NB4 (cell line): ENCODE measurements at regions not wholly inside any gene's neighbourhood (a gene's known extent, or its start where the extent isn't known, plus 50 kb on each side); places are given as distances from the start of the nearest gene placed in this dataset.
"Not testable (repeated sequence)": the region's sequence is repeated elsewhere in the genome, so short reads cannot be mapped to it uniquely, and the experiment has no call there.

Experiments
- DNase-seq: peaks from one replicate; pipeline ENCODE4 v3.0.0; 2010; ENCODE audit warnings: low read depth
- H3K4me3 ChIP-seq: one replicate; pipeline ENCODE4 v1.5.1; 2011; ENCODE audit warnings: mild to moderate bottlenecking, low read depth, low read length, moderate library complexity
- MYC ChIP-seq: IDR thresholded peaks from 2 replicates; pipeline ENCODE4 v1.6.1; 2011; ENCODE audit warnings: low read depth, low read length
- POLR2A ChIP-seq: IDR thresholded peaks from 2 replicates; pipeline ENCODE4 v1.6.1; 2011; ENCODE audit warnings: mild to moderate bottlenecking; ENCODE audit not compliant: insufficient read length; ENCODE audit errors: extremely low read depth
- TF ChIP-seq, protein P1 (sequence below): IDR thresholded peaks from 2 replicates; pipeline ENCODE4 v1.6.1; 2011; ENCODE audit warnings: low read depth, low read length
- TF ChIP-seq, protein P2 (sequence below): IDR thresholded peaks from one replicate; pipeline ENCODE4 v1.5.1; 2012; ENCODE audit warnings: low read depth, low read length

DNA sequence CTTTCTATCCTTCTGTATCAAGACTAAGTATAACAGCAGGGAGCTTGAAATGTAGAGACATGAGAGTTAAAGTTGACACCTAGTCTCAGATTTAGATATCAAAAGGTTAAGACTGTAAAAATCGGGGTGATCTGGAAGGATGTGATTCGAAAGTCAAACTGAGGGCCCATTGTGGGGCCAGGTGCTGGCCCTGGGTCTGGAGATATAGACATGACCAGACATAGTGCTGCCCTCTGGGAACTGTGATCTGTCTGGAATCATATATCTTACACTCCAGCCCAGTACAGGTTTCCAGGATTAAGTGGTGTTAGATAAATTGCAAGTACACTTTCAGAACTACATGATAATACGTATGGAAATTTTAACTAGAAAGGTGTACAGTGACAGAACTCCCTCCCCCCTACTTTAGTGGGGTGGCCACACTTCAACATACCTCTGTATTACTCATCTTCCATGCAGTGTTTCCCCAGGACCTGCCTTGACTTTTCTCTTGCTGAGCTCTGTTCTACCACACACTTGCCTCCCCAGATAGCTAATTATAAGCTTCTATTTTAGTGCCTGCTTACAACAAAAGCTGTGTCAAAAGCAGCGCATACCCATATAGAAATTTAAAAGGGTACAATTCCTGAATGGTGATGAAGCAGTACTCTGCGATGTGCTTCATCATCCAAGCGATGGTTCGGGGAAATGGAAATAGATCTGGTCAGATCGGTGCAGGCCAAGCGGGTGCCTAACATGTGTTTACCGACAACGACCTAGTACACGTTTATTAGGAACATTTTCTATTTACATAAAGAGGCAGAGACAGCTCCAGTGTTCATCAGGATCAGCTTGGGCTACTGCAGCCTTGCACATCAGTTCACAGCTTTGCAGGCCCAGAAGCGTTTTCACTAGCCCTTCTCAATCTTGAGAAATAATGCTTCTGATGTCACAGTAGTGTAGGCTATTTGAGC, 68.7 kb downstream of the ARF6 start:
- TF ChIP-seq MYC (no peak), POLR2A (no peak)
- TF ChIP-seq, protein P1, sequence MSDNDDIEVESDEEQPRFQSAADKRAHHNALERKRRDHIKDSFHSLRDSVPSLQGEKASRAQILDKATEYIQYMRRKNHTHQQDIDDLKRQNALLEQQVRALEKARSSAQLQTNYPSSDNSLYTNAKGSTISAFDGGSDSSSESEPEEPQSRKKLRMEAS: no peak
- TF ChIP-seq, protein P2, sequence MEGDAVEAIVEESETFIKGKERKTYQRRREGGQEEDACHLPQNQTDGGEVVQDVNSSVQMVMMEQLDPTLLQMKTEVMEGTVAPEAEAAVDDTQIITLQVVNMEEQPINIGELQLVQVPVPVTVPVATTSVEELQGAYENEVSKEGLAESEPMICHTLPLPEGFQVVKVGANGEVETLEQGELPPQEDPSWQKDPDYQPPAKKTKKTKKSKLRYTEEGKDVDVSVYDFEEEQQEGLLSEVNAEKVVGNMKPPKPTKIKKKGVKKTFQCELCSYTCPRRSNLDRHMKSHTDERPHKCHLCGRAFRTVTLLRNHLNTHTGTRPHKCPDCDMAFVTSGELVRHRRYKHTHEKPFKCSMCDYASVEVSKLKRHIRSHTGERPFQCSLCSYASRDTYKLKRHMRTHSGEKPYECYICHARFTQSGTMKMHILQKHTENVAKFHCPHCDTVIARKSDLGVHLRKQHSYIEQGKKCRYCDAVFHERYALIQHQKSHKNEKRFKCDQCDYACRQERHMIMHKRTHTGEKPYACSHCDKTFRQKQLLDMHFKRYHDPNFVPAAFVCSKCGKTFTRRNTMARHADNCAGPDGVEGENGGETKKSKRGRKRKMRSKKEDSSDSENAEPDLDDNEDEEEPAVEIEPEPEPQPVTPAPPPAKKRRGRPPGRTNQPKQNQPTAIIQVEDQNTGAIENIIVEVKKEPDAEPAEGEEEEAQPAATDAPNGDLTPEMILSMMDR: no peak
- no peak for DNase-seq

DNA sequence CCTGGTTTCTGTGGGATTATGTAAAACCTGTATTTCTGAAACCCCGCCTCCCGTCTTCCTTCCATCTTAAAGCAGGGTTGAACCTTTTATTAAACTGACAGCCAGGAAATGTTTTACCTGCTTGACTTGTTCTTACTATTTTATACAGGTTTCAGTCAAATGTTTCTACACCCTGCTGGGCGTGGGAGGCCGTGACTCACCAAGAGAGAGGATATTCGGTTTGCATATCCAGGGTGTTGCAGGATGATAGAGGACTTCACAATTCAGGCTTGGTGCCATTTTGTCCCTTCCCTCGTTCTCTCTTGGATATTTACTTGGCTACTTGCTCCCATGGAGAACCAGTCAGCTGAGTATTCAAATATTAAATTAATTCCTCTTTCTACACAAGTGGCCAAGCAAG, 69.7 kb downstream of the ARF6 start:
- peak; percentile 11 for DNase-seq
- TF ChIP-seq, protein P1: no peak
- no peak for TF ChIP-seq MYC
- no peak for TF ChIP-seq POLR2A
- TF ChIP-seq, protein P2: no peak
- no peak overlapping the region for H3K4me3 ChIP-seq

More for the DNA sequence above, 68.7 kb downstream of the ARF6 start:
- H3K4me3 ChIP-seq: no peak overlapping the region

DNA sequence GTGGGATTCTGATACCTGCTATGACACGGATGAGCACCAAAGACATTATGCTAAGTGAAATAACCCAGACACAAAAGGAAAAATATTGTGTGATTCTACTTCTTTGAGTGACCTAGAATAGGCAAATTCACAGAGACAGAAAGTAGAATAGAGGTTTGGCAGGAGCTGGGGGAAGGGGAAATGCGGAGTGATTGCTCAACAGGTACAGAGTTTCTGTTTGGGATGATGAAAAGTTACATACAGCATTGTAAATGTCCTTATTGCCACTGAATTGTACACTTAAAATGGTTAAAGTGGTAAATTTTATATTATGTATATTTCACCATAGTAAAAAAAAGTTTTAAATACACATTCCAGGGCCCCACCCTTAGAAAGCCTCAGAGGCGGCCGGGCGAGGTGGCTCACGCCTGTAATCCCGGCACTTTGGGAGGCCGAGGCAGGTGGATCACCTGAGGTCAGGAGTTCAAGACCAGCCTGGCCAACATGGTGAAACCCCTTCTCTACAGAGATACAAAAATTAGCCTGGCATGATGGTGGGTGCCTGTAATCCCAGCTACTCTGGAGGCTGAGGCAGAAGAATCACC, 72.3 kb downstream of the ARF6 start:
- DNase-seq: peak; percentile 47

DNA sequence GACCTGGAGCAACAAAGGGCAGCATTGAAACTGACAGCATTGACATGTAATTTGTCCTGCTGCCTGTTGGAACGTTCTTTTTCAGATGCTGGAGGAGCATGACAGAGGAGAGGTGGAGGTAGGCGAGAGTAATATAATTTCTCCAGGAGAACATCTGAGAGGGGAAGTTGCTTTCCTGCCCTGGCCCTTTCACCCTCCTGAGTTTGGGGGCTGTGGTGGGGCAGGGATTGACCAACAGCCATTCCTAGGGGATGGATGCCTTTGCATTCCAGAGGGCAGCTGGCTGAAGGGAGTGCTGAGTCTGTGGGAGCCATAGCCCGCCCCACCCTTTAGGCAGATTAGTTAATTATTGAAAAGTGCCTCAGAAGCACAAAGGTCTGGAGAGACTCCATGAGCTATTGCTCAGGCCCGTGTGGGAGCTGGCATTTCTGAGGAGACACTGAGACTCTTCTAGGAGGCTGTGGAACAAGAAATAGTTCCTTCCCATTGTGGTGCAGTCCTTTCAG, 73.5 kb downstream of the ARF6 start:
- no peak for DNase-seq
- H3K4me3 ChIP-seq: no peak overlapping the region
- TF ChIP-seq MYC (no peak), POLR2A (no peak)
- TF ChIP-seq, protein P2: no peak
- TF ChIP-seq, protein P1: no peak

More for the DNA sequence above, 72.3 kb downstream of the ARF6 start:
- not testable (repeated sequence) for H3K4me3 ChIP-seq

DNA sequence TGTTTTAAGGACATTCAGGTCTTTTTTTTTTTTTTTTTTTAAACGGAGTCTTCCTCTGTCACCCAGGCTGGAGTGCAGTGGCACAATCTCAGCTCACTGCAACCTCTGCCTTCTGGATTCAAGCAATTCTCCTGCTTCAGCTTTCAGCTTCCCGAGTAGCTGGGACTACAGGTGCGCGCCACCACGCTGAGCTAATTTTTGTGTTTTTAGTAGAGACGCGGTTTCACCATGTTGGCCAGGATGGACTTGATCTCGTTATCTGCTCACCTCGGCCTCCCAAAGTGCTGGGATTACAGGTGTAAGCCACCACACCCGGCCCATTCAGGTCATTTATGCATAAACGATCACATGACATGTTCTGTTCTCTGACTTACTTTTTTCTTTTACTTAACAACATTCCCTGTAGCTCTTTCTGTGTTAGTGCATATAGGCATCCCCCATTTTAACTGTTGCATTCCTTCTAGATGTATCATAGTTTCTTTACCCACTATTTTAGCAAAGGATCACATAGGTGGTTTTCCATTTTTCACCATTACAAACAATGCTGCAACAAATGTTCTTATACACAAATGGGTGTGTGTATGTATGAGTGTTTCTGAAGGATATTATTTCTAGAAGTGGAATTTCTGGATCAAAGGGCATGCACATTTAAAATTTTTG, 74.2 kb downstream of the ARF6 start:
- no peak for DNase-seq
- no peak overlapping the region for H3K4me3 ChIP-seq
- TF ChIP-seq, protein P1: no peak
- TF ChIP-seq POLR2A: no peak

DNA sequence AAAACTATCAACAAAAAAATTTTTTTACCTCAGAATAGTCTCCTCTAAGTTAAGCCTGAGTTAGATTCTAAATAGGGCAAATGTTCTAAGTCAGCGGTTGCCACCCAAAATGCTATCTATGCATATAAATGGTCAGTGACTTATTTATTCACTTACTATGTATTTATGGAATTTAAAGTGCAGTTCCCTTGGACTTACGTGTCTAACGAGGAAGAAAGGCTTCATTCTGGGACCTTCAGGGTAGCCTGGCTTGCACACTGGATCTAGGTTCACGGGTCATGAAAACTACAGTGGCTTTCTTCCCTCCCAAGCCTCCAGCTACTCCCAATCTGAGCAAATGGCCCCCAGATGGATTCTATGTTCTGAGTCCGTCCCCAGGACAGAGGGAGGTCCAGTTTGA, 77.1 kb downstream of the ARF6 start:
- H3K4me3 ChIP-seq: no peak overlapping the region
- TF ChIP-seq, protein P1: no peak
- TF ChIP-seq POLR2A (no peak), MYC (no peak)
- TF ChIP-seq, protein P2: no peak
- DNase-seq: no peak
